ENCODE measurements at regions not wholly inside any gene's neighbourhood (a gene's known extent, or its start where the extent isn't known, plus 50 kb on each side); places are given as distances from the start of the nearest gene placed in this dataset.

GRCh38 chr6:119739769-119740168, 390.2 kb upstream of the MAN1A1 start:
- H3K4me3 ChIP-seq (ENCODE audit: low read depth, low read length), result no peak overlapping the region
- in situ Hi-C loops (cut with HindIII; ENCODE audit: low sequenced_read_pairs), result no loop called here
- DNase-seq (ENCODE audit: low read depth), result no peak
- TF ChIP-seq, protein P1, sequence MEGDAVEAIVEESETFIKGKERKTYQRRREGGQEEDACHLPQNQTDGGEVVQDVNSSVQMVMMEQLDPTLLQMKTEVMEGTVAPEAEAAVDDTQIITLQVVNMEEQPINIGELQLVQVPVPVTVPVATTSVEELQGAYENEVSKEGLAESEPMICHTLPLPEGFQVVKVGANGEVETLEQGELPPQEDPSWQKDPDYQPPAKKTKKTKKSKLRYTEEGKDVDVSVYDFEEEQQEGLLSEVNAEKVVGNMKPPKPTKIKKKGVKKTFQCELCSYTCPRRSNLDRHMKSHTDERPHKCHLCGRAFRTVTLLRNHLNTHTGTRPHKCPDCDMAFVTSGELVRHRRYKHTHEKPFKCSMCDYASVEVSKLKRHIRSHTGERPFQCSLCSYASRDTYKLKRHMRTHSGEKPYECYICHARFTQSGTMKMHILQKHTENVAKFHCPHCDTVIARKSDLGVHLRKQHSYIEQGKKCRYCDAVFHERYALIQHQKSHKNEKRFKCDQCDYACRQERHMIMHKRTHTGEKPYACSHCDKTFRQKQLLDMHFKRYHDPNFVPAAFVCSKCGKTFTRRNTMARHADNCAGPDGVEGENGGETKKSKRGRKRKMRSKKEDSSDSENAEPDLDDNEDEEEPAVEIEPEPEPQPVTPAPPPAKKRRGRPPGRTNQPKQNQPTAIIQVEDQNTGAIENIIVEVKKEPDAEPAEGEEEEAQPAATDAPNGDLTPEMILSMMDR (IDR thresholded peaks at IDR 0.05; ENCODE audit: low read depth, low read length, missing control alignments), result no peak

GRCh38 chr6:119738425-119738824, 388.9 kb upstream of the MAN1A1 start:
- in situ Hi-C loops (cut with HindIII; ENCODE audit: low sequenced_read_pairs), result no loop called here
- DNase-seq (ENCODE audit: low read depth), result no peak
- TF ChIP-seq, protein P1 (IDR thresholded peaks at IDR 0.05; ENCODE audit: low read depth, low read length, missing control alignments), result no peak

GRCh38 chr6:119736296-119737021, 386.9 kb upstream of the MAN1A1 start:
- TF ChIP-seq, protein P1 (IDR thresholded peaks at IDR 0.05; ENCODE audit: low read depth, low read length, missing control alignments), result no peak
- no peak overlapping the region for H3K4me3 ChIP-seq (ENCODE audit: low read depth, low read length)
- no peak for DNase-seq (ENCODE audit: low read depth)
- in situ Hi-C loops (cut with HindIII; ENCODE audit: low sequenced_read_pairs), result no loop called here

More at GRCh38 chr6:119738425-119738824, 388.9 kb upstream of the MAN1A1 start:
- no peak overlapping the region for H3K4me3 ChIP-seq (ENCODE audit: low read depth, low read length)

- H3K4me3 ChIP-seq (ENCODE audit: low read depth, low read length), result no peak overlapping the region
- TF ChIP-seq, protein P1 (IDR thresholded peaks at IDR 0.05; ENCODE audit: low read depth, low read length, missing control alignments), result no peak
- in situ Hi-C loops (cut with HindIII; ENCODE audit: low sequenced_read_pairs), result no loop called here
- DNase-seq (ENCODE audit: low read depth), result no peak
Observed at GRCh38 chr6:119735530-119735929, 386.0 kb upstream of the MAN1A1 start.

DNA sequence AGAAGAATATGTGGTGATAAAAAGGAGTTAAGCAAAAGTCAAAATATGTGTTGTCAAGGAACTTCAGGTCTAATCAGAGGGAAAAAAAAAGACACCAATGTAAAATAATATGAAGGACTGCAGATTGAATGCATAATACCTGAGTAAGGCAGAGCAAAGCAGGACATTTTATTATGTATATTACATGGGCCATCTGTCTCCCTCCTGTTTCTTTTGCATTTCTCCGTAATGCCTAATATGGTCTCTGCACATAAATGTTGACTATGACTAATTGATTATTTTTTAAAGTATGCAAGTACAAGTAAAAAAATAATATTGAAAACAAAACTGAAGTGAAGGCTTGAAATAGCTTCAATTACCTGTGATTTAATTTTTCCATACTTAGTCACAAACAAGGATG, 384.7 kb upstream of the MAN1A1 start:
- H3K4me3 ChIP-seq (ENCODE audit: low read depth, low read length), result no peak overlapping the region
- no peak for DNase-seq (ENCODE audit: low read depth)
- in situ Hi-C loops (cut with HindIII; ENCODE audit: low sequenced_read_pairs), result no loop called here
- TF ChIP-seq, protein P1 (IDR thresholded peaks at IDR 0.05; ENCODE audit: low read depth, low read length, missing control alignments), result no peak

DNA sequence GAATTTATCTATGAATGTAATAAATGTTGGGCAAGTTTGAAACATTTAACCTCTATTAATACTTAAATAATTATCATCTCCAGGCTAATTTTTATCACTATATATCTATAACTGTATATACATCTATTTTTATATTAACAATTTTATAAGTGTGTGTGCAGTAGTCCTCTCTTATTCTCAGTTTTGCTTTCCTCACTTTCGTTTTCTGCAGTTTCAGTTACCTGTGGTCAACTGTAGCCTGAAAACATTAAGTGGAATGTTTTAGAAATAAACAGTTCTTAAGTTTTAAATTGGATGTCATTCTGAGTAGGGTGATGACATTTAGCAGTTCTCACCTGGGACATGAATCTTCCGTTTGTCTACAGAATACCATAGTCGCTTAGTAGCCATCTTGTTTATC, 379.4 kb upstream of the MAN1A1 start:
- no peak for DNase-seq (ENCODE audit: low read depth)
- TF ChIP-seq, protein P1 (IDR thresholded peaks at IDR 0.05; ENCODE audit: low read depth, low read length, missing control alignments), result no peak
- in situ Hi-C loops (cut with HindIII; ENCODE audit: low sequenced_read_pairs), result no loop called here
- H3K4me3 ChIP-seq (ENCODE audit: low read depth, low read length), result no peak overlapping the region
